WTC11 (cell line): ENCODE measurements at regions not wholly inside any gene's neighbourhood (a gene's known extent, or its start where the extent isn't known, plus 50 kb on each side); places are given as distances from the start of the nearest gene placed in this dataset.

Experiments used
- ATAC-seq: fragments of 200-7000 bp; cut with Tn5 transposase; 2 replicates; pipeline ENCODE4 v1.10.0; 2021; ENCODE audit warnings: mild to moderate bottlenecking, moderate library complexity
- CTCF ChIA-PET: fragments of 300-600 bp; sonication (Branson Sonifier 250); formaldehyde crosslinking; loops from one replicate; lab custom pipeline; 2021; ENCODE audit warnings: antibody characterized with exemption; lab: Charles Lee
- POLR2A ChIA-PET: fragments of 350-600 bp; sonication (Branson Sonifier 250); formaldehyde crosslinking; loops from one replicate; lab custom pipeline; 2021; ENCODE audit warnings: antibody characterized with exemption; lab: Charles Lee
- DNase-seq: peaks from one replicate; pipeline ENCODE4 v3.0.0; 2021; ENCODE audit warnings: low spot score
- H3K27ac Mint-ChIP-seq: 2 replicates; pipeline ENCODE4 v1.8.0; 2021; ENCODE audit warnings: mixed read lengths
- H3K27me3 Mint-ChIP-seq: 2 replicates; pipeline ENCODE4 v1.8.0; 2021; ENCODE audit warnings: low read depth, mild to moderate bottlenecking, moderate library complexity, mixed read lengths
- H3K36me3 Mint-ChIP-seq: 2 replicates; pipeline ENCODE4 v1.8.0; 2021; ENCODE audit warnings: mixed read lengths
- H3K4me1 Mint-ChIP-seq: 2 replicates; pipeline ENCODE4 v1.8.0; 2022; ENCODE audit warnings: mixed read lengths
- H3K4me3 Mint-ChIP-seq: 2 replicates; pipeline ENCODE4 v1.8.0; 2021; ENCODE audit warnings: mild to moderate bottlenecking, moderate library complexity, mixed read lengths
- H3K9me3 Mint-ChIP-seq: 2 replicates; pipeline ENCODE4 v1.8.0; 2021; ENCODE audit warnings: mixed read lengths
- ARID4B ChIP-seq: sonication (generic); formaldehyde crosslinking; IDR thresholded peaks from 2 replicates; pipeline ENCODE4 v1.8.0; 2023; ENCODE audit warnings: missing genetic modification reagents, mild to moderate bottlenecking, borderline replicate concordance
- ATF1 ChIP-seq: sonication (generic); formaldehyde crosslinking; IDR thresholded peaks from 2 replicates; pipeline ENCODE4 v1.8.1; 2023; ENCODE audit warnings: mild to moderate bottlenecking, moderate library complexity, missing genetic modification reagents
- CTCF ChIP-seq: fragments of 200-600 bp; IDR thresholded peaks from 2 replicates; pipeline ENCODE4 v1.8.0; 2022; ENCODE audit warnings: antibody characterized with exemption
- E2F4 ChIP-seq: sonication (generic); formaldehyde crosslinking; IDR thresholded peaks from 2 replicates; pipeline ENCODE4 v1.8.1; 2022; ENCODE audit warnings: low read depth, mild to moderate bottlenecking, moderate library complexity, missing genetic modification reagents, borderline replicate concordance
- GABPB1 ChIP-seq: sonication (generic); formaldehyde crosslinking; IDR thresholded peaks from 2 replicates; pipeline ENCODE4 v1.8.1; 2023; ENCODE audit warnings: mild to moderate bottlenecking, missing genetic modification reagents
- GTF2I ChIP-seq: fragments of 250-450 bp; sonication (Bioruptor Pico); conservative IDR thresholded peaks from 2 replicates; pipeline ENCODE4 v1.4.0; 2021; ENCODE audit warnings: mild to moderate bottlenecking
- JUN ChIP-seq: sonication (generic); formaldehyde crosslinking; IDR thresholded peaks from 2 replicates; pipeline ENCODE4 v1.8.0; 2023; ENCODE audit warnings: mild to moderate bottlenecking, missing genetic modification reagents
- NFATC4 ChIP-seq: fragments of 250-450 bp; sonication (Bioruptor Pico); IDR thresholded peaks from 2 replicates; pipeline ENCODE4 v1.9.0; 2021; ENCODE audit warnings: mild to moderate bottlenecking
- NFYB ChIP-seq: sonication (generic); formaldehyde crosslinking; conservative IDR thresholded peaks from 2 replicates; pipeline ENCODE4 v1.8.0; 2022; ENCODE audit warnings: low read depth, missing genetic modification reagents
- PREB ChIP-seq: sonication (generic); formaldehyde crosslinking; IDR thresholded peaks from 2 replicates; pipeline ENCODE4 v1.8.1; 2022; ENCODE audit warnings: mild to moderate bottlenecking, missing genetic modification reagents, moderate library complexity, borderline replicate concordance
- SOX15 ChIP-seq: fragments of 250-450 bp; sonication (Bioruptor Pico); IDR thresholded peaks from 2 replicates; pipeline ENCODE4 v1.9.0; 2021; ENCODE audit warnings: mild to moderate bottlenecking
- ZNF121 ChIP-seq: sonication (generic); formaldehyde crosslinking; IDR thresholded peaks from 2 replicates; pipeline ENCODE4 v1.8.0; 2023; ENCODE audit warnings: missing genetic modification reagents
- ZNF232 ChIP-seq: sonication (generic); formaldehyde crosslinking; IDR thresholded peaks from 2 replicates; pipeline ENCODE4 v1.8.0; 2022; ENCODE audit warnings: mild to moderate bottlenecking, missing genetic modification reagents
- ZNF396 ChIP-seq: fragments of 250-450 bp; sonication (Bioruptor Pico); IDR thresholded peaks from 2 replicates; pipeline ENCODE4 v1.8.0; 2021; ENCODE audit warnings: mild to moderate bottlenecking, moderate library complexity, borderline replicate concordance
- ZNF416 ChIP-seq: fragments of 250-450 bp; sonication (Bioruptor Pico); IDR thresholded peaks from 2 replicates; pipeline ENCODE4 v1.9.0; 2021; ENCODE audit warnings: mild to moderate bottlenecking, inconsistent platforms
- TF ChIP-seq, protein P1 (sequence below): sonication (generic); formaldehyde crosslinking; IDR thresholded peaks from 2 replicates; pipeline ENCODE4 v1.8.0; 2022; ENCODE audit warnings: mild to moderate bottlenecking, missing genetic modification reagents
- TF ChIP-seq, protein P2 (sequence below): sonication (generic); formaldehyde crosslinking; conservative IDR thresholded peaks from 2 replicates; pipeline ENCODE4 v1.8.1; 2023; ENCODE audit warnings: mild to moderate bottlenecking, low read depth, missing genetic modification reagents, moderate library complexity
- TF ChIP-seq, protein P3 (sequence below): sonication (generic); formaldehyde crosslinking; conservative IDR thresholded peaks from 2 replicates; pipeline ENCODE4 v1.8.1; 2022; ENCODE audit warnings: mild to moderate bottlenecking, missing genetic modification reagents
- TF ChIP-seq, protein P4 (sequence below): sonication (generic); formaldehyde crosslinking; IDR thresholded peaks from 2 replicates; pipeline ENCODE4 v1.8.0; 2023; ENCODE audit warnings: missing genetic modification reagents

DNA sequence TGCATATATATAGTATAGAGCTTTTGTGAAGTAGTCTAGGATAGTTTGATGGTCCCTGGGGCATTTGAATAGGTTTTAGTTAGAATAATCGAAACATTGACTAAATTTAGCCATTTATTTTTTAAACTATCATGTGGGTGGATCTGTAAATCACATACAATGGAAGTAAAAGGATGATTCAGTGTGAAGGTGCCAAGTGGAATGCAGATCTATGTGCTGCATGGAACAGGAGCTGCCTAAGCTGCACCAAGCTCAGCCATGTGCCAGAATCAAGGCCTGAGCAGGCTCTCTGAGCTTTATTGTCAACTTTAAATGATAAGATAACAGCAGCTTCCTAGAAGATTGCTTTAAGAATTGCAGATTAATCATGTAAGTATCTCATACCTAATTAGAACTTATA is 1996.2 kb upstream of the PIK3C3 start (continued):
- TF ChIP-seq, protein P1, sequence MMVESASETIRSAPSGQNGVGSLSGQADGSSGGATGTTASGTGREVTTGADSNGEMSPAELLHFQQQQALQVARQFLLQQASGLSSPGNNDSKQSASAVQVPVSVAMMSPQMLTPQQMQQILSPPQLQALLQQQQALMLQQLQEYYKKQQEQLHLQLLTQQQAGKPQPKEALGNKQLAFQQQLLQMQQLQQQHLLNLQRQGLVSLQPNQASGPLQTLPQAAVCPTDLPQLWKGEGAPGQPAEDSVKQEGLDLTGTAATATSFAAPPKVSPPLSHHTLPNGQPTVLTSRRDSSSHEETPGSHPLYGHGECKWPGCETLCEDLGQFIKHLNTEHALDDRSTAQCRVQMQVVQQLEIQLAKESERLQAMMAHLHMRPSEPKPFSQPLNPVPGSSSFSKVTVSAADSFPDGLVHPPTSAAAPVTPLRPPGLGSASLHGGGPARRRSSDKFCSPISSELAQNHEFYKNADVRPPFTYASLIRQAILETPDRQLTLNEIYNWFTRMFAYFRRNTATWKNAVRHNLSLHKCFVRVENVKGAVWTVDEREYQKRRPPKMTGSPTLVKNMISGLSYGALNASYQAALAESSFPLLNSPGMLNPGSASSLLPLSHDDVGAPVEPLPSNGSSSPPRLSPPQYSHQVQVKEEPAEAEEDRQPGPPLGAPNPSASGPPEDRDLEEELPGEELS (CRISPR knock-in tag): no peak
- TF ChIP-seq, protein P2, sequence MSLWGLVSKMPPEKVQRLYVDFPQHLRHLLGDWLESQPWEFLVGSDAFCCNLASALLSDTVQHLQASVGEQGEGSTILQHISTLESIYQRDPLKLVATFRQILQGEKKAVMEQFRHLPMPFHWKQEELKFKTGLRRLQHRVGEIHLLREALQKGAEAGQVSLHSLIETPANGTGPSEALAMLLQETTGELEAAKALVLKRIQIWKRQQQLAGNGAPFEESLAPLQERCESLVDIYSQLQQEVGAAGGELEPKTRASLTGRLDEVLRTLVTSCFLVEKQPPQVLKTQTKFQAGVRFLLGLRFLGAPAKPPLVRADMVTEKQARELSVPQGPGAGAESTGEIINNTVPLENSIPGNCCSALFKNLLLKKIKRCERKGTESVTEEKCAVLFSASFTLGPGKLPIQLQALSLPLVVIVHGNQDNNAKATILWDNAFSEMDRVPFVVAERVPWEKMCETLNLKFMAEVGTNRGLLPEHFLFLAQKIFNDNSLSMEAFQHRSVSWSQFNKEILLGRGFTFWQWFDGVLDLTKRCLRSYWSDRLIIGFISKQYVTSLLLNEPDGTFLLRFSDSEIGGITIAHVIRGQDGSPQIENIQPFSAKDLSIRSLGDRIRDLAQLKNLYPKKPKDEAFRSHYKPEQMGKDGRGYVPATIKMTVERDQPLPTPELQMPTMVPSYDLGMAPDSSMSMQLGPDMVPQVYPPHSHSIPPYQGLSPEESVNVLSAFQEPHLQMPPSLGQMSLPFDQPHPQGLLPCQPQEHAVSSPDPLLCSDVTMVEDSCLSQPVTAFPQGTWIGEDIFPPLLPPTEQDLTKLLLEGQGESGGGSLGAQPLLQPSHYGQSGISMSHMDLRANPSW (CRISPR knock-in tag): no peak
- TF ChIP-seq ARID4B (CRISPR knock-in tag) (no peak), NFATC4 (no peak), NFYB (CRISPR knock-in tag) (no peak), JUN (CRISPR knock-in tag) (no peak), E2F4 (CRISPR knock-in tag) (no peak), SOX15 (CRISPR knock-in tag) (no peak), GABPB1 (CRISPR knock-in tag) (no peak), ZNF121 (CRISPR knock-in tag) (no peak), ATF1 (CRISPR knock-in tag) (no peak)
- TF ChIP-seq, all 79 proteins: peak for 0

GRCh38 chr18:39952816-39953215 is 2002.2 kb upstream of the PIK3C3 start:
- peaks cover 12% of the 10 kb centered on the region for H3K9me3 Mint-ChIP-seq
- H3K27me3 Mint-ChIP-seq: peaks cover under 1% of the 10 kb centered on the region; the same call in 1 of the 2 replicates
- TF ChIP-seq PREB (CRISPR knock-in tag) (no peak), GTF2I (CRISPR knock-in tag) (no peak), ZNF232 (no peak), ZNF416 (CRISPR knock-in tag) (no peak), ZNF396 (no peak), CTCF (no peak)
- TF ChIP-seq, protein P3, sequence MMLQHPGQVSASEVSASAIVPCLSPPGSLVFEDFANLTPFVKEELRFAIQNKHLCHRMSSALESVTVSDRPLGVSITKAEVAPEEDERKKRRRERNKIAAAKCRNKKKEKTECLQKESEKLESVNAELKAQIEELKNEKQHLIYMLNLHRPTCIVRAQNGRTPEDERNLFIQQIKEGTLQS: no peak
- TF ChIP-seq, protein P4, sequence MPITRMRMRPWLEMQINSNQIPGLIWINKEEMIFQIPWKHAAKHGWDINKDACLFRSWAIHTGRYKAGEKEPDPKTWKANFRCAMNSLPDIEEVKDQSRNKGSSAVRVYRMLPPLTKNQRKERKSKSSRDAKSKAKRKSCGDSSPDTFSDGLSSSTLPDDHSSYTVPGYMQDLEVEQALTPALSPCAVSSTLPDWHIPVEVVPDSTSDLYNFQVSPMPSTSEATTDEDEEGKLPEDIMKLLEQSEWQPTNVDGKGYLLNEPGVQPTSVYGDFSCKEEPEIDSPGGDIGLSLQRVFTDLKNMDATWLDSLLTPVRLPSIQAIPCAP (CRISPR knock-in tag): no peak
- ChIA-PET POLR2A (interaction anchor here (0.6 kb wide), 1 partner anchor 112 kb away, joined by 4 read pairs; no protein-coding TSS in a partner anchor), CTCF (interaction anchor here (1.0 kb wide), 1 partner anchor 13 kb away, joined by 3 read pairs; no protein-coding TSS in a partner anchor)
- H3K4me3 Mint-ChIP-seq: no peak overlapping the region
- no peak for DNase-seq
- H3K36me3 Mint-ChIP-seq: no peaks in the 10 kb centered on the region
- ATAC-seq: no peak
- H3K4me1 Mint-ChIP-seq: peaks cover 19% of the 10 kb centered on the region
- H3K27ac Mint-ChIP-seq: no peak overlapping the region
